Lung (tissue), 11 donors: ENCODE measurements at regions not wholly inside any gene's neighbourhood (a gene's known extent, or its start where the extent isn't known, plus 50 kb on each side); places are given as distances from the start of the nearest gene placed in this dataset.

Experiments used
- ATAC-seq: fragments of 200-7000 bp; cut with Tn5 transposase; one replicate; pipeline ENCODE4 v1.9.1; 2020; ENCODE audit warnings: moderate number of reproducible peaks; ENCODE audit not compliant: insufficient read depth, low FRiP score
- DNase-seq, 3 donors: peaks; one replicate each; pipeline ENCODE4 v3.0.0-alpha.2; 2013 to 2017
- H3K27ac ChIP-seq, 2 donors: one replicate each; pipeline ENCODE4 v1.5.1; 2013; ENCODE audit warnings: mild to moderate bottlenecking in 2 of 2, moderate library complexity in 2 of 2, control low read depth in 1 of 2, inconsistent platforms in 1 of 2, low read depth in 1 of 2, low read length in 1 of 2
- H3K27me3 ChIP-seq, 3 donors: one replicate each; pipeline ENCODE4 v1.5.1; 2013; ENCODE audit warnings: low read length in 2 of 3; ENCODE audit not compliant: control insufficient read depth in 3 of 3, insufficient read depth in 3 of 3
- H3K36me3 ChIP-seq, 4 donors: one replicate each; pipeline ENCODE4 v1.5.1; 2013; ENCODE audit warnings: low read length in 4 of 4, mild to moderate bottlenecking in 1 of 4, moderate library complexity in 1 of 4; ENCODE audit not compliant: control insufficient read depth in 4 of 4, insufficient read depth in 4 of 4
- H3K4me1 ChIP-seq, 5 donors: one replicate each; pipeline ENCODE4 v1.5.1; 2013; ENCODE audit warnings: low read length in 5 of 5, mild to moderate bottlenecking in 2 of 5, moderate library complexity in 1 of 5; ENCODE audit not compliant: control insufficient read depth in 5 of 5, insufficient read depth in 5 of 5
- H3K4me3 ChIP-seq: one replicate; pipeline ENCODE4 v1.5.1; 2013; ENCODE audit warnings: mild to moderate bottlenecking, control low read depth, moderate library complexity
- H3K9ac ChIP-seq, 2 donors: one replicate each; pipeline ENCODE4 v1.5.1; 2013; ENCODE audit warnings: low read length in 2 of 2, control low read depth in 1 of 2; ENCODE audit not compliant: insufficient read depth in 1 of 2
- H3K9me3 ChIP-seq, 4 donors: one replicate each; pipeline ENCODE4 v1.5.1; 2013; ENCODE audit warnings: low read length in 3 of 4, mild to moderate bottlenecking in 1 of 4, moderate library complexity in 1 of 4; ENCODE audit not compliant: control insufficient read depth in 4 of 4, insufficient read depth in 3 of 4
- CTCF ChIP-seq: IDR thresholded peaks from 2 replicates; pipeline ENCODE4 v1.5.1; 2012; ENCODE audit warnings: mild to moderate bottlenecking; ENCODE audit errors: control extremely low read depth, extremely low read depth
- WGBS, 2 donors: extraction: QIAGEN DNeasy Blood & Tissue Kit; methylation state at CpG; one replicate each; pipeline ENCODE4 v1.1.7; 2013; 5-methylcytosine and 5-hydroxymethylcytosine counted together
- donor health status: control.
- donor health status: control.
- donor health status: Bipolar disorder and iron deficiency.
- donor health status: healthy.
- donor health status: DM: yes; HTN: yes; CAD: no.

- no peak overlapping the region for H3K4me3 ChIP-seq
- ATAC-seq: no peak
- H3K9ac ChIP-seq: no peak overlapping the region
- no peak overlapping the region for H3K27ac ChIP-seq
- peaks cover 0 to 3% (median 0%) of the 10 kb centered on the region in 5 donors for H3K4me1 ChIP-seq
- H3K36me3 ChIP-seq: no peaks in the 10 kb centered on the region
- DNase-seq: peak in 1 of 3 donors; percentile 7
- H3K27me3 ChIP-seq: no peaks in the 10 kb centered on the region
- no peak for TF ChIP-seq CTCF
- H3K9me3 ChIP-seq: no peaks in the 10 kb centered on the region
Observed at GRCh38 chr6:128641703-128642102, 121.3 kb upstream of the PTPRK start.

GRCh38 chr6:128638817-128639216 is 118.4 kb upstream of the PTPRK start:
- Histone ChIP-seq H3K27me3 (no peaks in the 10 kb centered on the region), H3K4me3 (no peak overlapping the region), H3K27ac (no peak overlapping the region), H3K4me1 (no peaks in the 10 kb centered on the region), H3K9me3 (no peaks in the 10 kb centered on the region), H3K36me3 (no peaks in the 10 kb centered on the region), H3K9ac (no peak overlapping the region)
- TF ChIP-seq CTCF: no peak
- DNase-seq (no peak), ATAC-seq (no peak)

GRCh38 chr6:128635219-128635618 is 114.8 kb upstream of the PTPRK start:
- Histone ChIP-seq H3K27me3 (no peaks in the 10 kb centered on the region), H3K9ac (no peak overlapping the region), H3K4me3 (no peak overlapping the region), H3K4me1 (no peaks in the 10 kb centered on the region), H3K9me3 (no peaks in the 10 kb centered on the region), H3K36me3 (no peaks in the 10 kb centered on the region), H3K27ac (no peak overlapping the region)
- whole genome bisulfite sequencing, 2 donors: 81 to 82% methylated on average over 2 of the region's 2 CpGs
- TF ChIP-seq CTCF: no peak
- no peak for DNase-seq
- no peak for ATAC-seq

GRCh38 chr6:128632131-128632530 is 111.7 kb upstream of the PTPRK start:
- 66 to 72% methylated on average over 2 of the region's 2 CpGs for WGBS, 2 donors

More at GRCh38 chr6:128632131-128632530, 111.7 kb upstream of the PTPRK start:
- Histone ChIP-seq H3K4me1 (no peaks in the 10 kb centered on the region), H3K4me3 (no peak overlapping the region), H3K9ac (no peak overlapping the region), H3K36me3 (no peaks in the 10 kb centered on the region), H3K9me3 (no peaks in the 10 kb centered on the region), H3K27me3 (no peaks in the 10 kb centered on the region), H3K27ac (no peak overlapping the region)
- ATAC-seq (no peak), DNase-seq (peak in 2 of 3 donors; percentile 34 to 36)
- no peak for TF ChIP-seq CTCF
